ENCODE measurements at regions not wholly inside any gene's neighbourhood (a gene's known extent, or its start where the extent isn't known, plus 50 kb on each side); places are given as distances from the start of the nearest gene placed in this dataset.

- no peak for TF ChIP-seq TOX (CRISPR knock-in tag; IDR thresholded peaks at IDR 0.05; ENCODE audit: borderline replicate concordance)
- TF ChIP-seq, protein P1, sequence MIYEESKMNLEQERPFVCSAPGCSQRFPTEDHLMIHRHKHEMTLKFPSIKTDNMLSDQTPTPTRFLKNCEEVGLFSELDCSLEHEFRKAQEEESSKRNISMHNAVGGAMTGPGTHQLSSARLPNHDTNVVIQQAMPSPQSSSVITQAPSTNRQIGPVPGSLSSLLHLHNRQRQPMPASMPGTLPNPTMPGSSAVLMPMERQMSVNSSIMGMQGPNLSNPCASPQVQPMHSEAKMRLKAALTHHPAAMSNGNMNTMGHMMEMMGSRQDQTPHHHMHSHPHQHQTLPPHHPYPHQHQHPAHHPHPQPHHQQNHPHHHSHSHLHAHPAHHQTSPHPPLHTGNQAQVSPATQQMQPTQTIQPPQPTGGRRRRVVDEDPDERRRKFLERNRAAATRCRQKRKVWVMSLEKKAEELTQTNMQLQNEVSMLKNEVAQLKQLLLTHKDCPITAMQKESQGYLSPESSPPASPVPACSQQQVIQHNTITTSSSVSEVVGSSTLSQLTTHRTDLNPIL (CRISPR knock-in tag; IDR thresholded peaks at IDR 0.05; ENCODE audit: low read depth) = no peak
- TF ChIP-seq ZFP30 (CRISPR knock-in tag; IDR thresholded peaks at IDR 0.05) = no peak
- TF ChIP-seq ZNF8 (CRISPR knock-in tag; IDR thresholded peaks at IDR 0.05) = no peak
- TF ChIP-seq, protein P2, sequence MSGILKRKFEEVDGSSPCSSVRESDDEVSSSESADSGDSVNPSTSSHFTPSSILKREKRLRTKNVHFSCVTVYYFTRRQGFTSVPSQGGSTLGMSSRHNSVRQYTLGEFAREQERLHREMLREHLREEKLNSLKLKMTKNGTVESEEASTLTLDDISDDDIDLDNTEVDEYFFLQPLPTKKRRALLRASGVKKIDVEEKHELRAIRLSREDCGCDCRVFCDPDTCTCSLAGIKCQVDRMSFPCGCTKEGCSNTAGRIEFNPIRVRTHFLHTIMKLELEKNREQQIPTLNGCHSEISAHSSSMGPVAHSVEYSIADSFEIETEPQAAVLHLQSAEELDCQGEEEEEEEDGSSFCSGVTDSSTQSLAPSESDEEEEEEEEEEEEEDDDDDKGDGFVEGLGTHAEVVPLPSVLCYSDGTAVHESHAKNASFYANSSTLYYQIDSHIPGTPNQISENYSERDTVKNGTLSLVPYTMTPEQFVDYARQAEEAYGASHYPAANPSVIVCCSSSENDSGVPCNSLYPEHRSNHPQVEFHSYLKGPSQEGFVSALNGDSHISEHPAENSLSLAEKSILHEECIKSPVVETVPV (CRISPR knock-in tag; IDR thresholded peaks at IDR 0.05) = no peak
- TF ChIP-seq RARB (CRISPR knock-in tag; IDR thresholded peaks at IDR 0.05) = no peak
- no peak for TF ChIP-seq ARNTL (CRISPR knock-in tag; IDR thresholded peaks at IDR 0.05; ENCODE audit: borderline replicate concordance, low read depth)
- TF ChIP-seq, protein P3, sequence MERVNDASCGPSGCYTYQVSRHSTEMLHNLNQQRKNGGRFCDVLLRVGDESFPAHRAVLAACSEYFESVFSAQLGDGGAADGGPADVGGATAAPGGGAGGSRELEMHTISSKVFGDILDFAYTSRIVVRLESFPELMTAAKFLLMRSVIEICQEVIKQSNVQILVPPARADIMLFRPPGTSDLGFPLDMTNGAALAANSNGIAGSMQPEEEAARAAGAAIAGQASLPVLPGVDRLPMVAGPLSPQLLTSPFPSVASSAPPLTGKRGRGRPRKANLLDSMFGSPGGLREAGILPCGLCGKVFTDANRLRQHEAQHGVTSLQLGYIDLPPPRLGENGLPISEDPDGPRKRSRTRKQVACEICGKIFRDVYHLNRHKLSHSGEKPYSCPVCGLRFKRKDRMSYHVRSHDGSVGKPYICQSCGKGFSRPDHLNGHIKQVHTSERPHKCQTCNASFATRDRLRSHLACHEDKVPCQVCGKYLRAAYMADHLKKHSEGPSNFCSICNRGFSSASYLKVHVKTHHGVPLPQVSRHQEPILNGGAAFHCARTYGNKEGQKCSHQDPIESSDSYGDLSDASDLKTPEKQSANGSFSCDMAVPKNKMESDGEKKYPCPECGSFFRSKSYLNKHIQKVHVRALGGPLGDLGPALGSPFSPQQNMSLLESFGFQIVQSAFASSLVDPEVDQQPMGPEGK (CRISPR knock-in tag; IDR thresholded peaks at IDR 0.05; ENCODE audit: borderline replicate concordance) = no peak
- no peak for TF ChIP-seq ZNF565 (CRISPR knock-in tag; conservative IDR thresholded peaks at IDR 0.05; ENCODE audit: low read depth)
Measured at GRCh38 chr11:31922450-31922849, 111.3 kb upstream of the PAX6 start.
